GM18499 (cell line): ENCODE measurements at regions not wholly inside any gene's neighbourhood (a gene's known extent, or its start where the extent isn't known, plus 50 kb on each side); places are given as distances from the start of the nearest gene placed in this dataset.

Experiments
- ATAC-seq: cut with Tn5 transposase; IDR thresholded peaks from one replicate; pipeline ENCODE4 v1.9.1; 2021; ENCODE audit warnings: moderate number of reproducible peaks; ENCODE audit not compliant: insufficient read depth, unreplicated experiment

GRCh38 chr5:2147504-2148311 lies 265.0 kb upstream of the IRX4 start:
- no peak for ATAC-seq

- no peak for ATAC-seq
Observed at GRCh38 chr5:2143646-2144353, 261.1 kb upstream of the IRX4 start.

- ATAC-seq, result no peak
Observed at GRCh38 chr5:2143088-2143487, 260.4 kb upstream of the IRX4 start.

GRCh38 chr5:2142456-2142954 lies 259.8 kb upstream of the IRX4 start:
- no peak for ATAC-seq

GRCh38 chr5:2141254-2142000 lies 258.7 kb upstream of the IRX4 start:
- no peak for ATAC-seq

GRCh38 chr5:2140501-2141175 lies 257.9 kb upstream of the IRX4 start:
- no peak for ATAC-seq

GRCh38 chr5:2139478-2139877 lies 256.8 kb upstream of the IRX4 start:
- no peak for ATAC-seq

GRCh38 chr5:2138896-2139295 lies 256.2 kb upstream of the IRX4 start:
- ATAC-seq, result no peak

GRCh38 chr5:2137444-2138050 lies 254.8 kb upstream of the IRX4 start:
- no peak for ATAC-seq

- no peak for ATAC-seq
Observed at GRCh38 chr5:2136728-2137333, 254.1 kb upstream of the IRX4 start.

- no peak for ATAC-seq
Observed at GRCh38 chr5:2135833-2136232, 253.1 kb upstream of the IRX4 start.

- no peak for ATAC-seq
Observed at GRCh38 chr5:2135354-2135753, 252.6 kb upstream of the IRX4 start.

- ATAC-seq, result no peak
Observed at GRCh38 chr5:2134543-2135292, 252.0 kb upstream of the IRX4 start.

- no peak for ATAC-seq
Observed at GRCh38 chr5:2133936-2134335, 251.2 kb upstream of the IRX4 start.

- no peak for ATAC-seq
Observed at GRCh38 chr5:2133080-2133479, 250.4 kb upstream of the IRX4 start.

- ATAC-seq, result no peak
Observed at GRCh38 chr5:2132497-2132847, 249.7 kb upstream of the IRX4 start.

GRCh38 chr5:2131826-2132496 lies 249.2 kb upstream of the IRX4 start:
- no peak for ATAC-seq

GRCh38 chr5:2131196-2131595 lies 248.5 kb upstream of the IRX4 start:
- ATAC-seq, result no peak
